GM23338 (cell line): ENCODE measurements at regions not wholly inside any gene's neighbourhood (a gene's known extent, or its start where the extent isn't known, plus 50 kb on each side); places are given as distances from the start of the nearest gene placed in this dataset.

ENCODE experiments used
- ATAC-seq: fragments of 200-7000 bp; cut with Tn5 transposase; 3 replicates; pipeline ENCODE4 v1.9.1; 2020
- DNase-seq: peaks from one replicate; pipeline ENCODE4 v3.0.0-alpha.2; 2015; ENCODE audit warnings: low spot score
- H2AFZ ChIP-seq: fragments of 200-600 bp; sonication (generic); 2 replicates; pipeline ENCODE4 v1.8.0; 2016; ENCODE audit warnings: antibody characterized with exemption, mild to moderate bottlenecking, moderate library complexity
- H3F3A ChIP-seq: fragments of 200-600 bp; sonication (generic); replicated peaks from 2 replicates; pipeline ENCODE4 v1.8.0; 2017; ENCODE audit warnings: antibody characterized with exemption, mixed run types, low read depth
- H3K27ac ChIP-seq: fragments of 200-600 bp; sonication (generic); 2 replicates; pipeline ENCODE4 v1.6.1; 2016; ENCODE audit warnings: low read depth
- H3K27me3 ChIP-seq: fragments of 200-600 bp; sonication (generic); 2 replicates; pipeline ENCODE4 v1.8.0; 2016; ENCODE audit warnings: mild to moderate bottlenecking, mixed run types, moderate library complexity; ENCODE audit not compliant: insufficient read depth
- H3K36me3 ChIP-seq: fragments of 200-600 bp; sonication (generic); 2 replicates; pipeline ENCODE4 v1.8.0; 2016; ENCODE audit warnings: mild to moderate bottlenecking; ENCODE audit not compliant: insufficient read depth
- H3K4me1 ChIP-seq: fragments of 200-600 bp; sonication (generic); 2 replicates; pipeline ENCODE4 v1.8.0; 2016; ENCODE audit warnings: mild to moderate bottlenecking, moderate library complexity; ENCODE audit not compliant: insufficient read depth
- H3K4me2 ChIP-seq: fragments of 200-600 bp; sonication (generic); 2 replicates; pipeline ENCODE4 v1.7.1; 2017; ENCODE audit warnings: mixed run types
- H3K4me3 ChIP-seq: fragments of 200-600 bp; sonication (generic); 2 replicates; pipeline ENCODE4 v1.6.1; 2016; ENCODE audit warnings: mixed run types
- H3K79me2 ChIP-seq: fragments of 200-600 bp; sonication (generic); replicated peaks from 2 replicates; pipeline ENCODE4 v1.8.0; 2017; ENCODE audit warnings: mild to moderate bottlenecking; ENCODE audit not compliant: insufficient read depth
- H3K9me2 ChIP-seq: fragments of 200-600 bp; sonication (generic); 2 replicates; pipeline ENCODE4 v1.8.0; 2017; ENCODE audit not compliant: insufficient read depth
- H4K20me1 ChIP-seq: fragments of 200-600 bp; sonication (generic); replicated peaks from 2 replicates; pipeline ENCODE4 v1.8.0; 2017; ENCODE audit warnings: mild to moderate bottlenecking; ENCODE audit not compliant: insufficient read depth
- H3K27ac Mint-ChIP-seq: 2 replicates; pipeline ENCODE4 v1.8.0; 2020; ENCODE audit warnings: inconsistent platforms, mild to moderate bottlenecking, moderate library complexity, mixed read lengths
- H3K27me3 Mint-ChIP-seq: 3 replicates; pipeline ENCODE4 v1.8.0; 2022; ENCODE audit warnings: low read depth, mild to moderate bottlenecking, moderate library complexity, mixed read lengths, inconsistent platforms; ENCODE audit not compliant: insufficient read depth, poor library complexity
- H3K36me3 Mint-ChIP-seq: 3 replicates; pipeline ENCODE4 v1.8.0; 2021; ENCODE audit warnings: low read depth, mild to moderate bottlenecking, inconsistent platforms, moderate library complexity, mixed read lengths
- H3K4me1 Mint-ChIP-seq: 3 replicates; pipeline ENCODE4 v1.8.0; 2020; ENCODE audit warnings: mild to moderate bottlenecking, inconsistent platforms, mixed read lengths
- H3K4me3 Mint-ChIP-seq: 3 replicates; pipeline ENCODE4 v1.8.0; 2021; ENCODE audit warnings: moderate library complexity, mild to moderate bottlenecking, inconsistent platforms, mixed read lengths
- H3K9me3 Mint-ChIP-seq: 3 replicates; pipeline ENCODE4 v1.8.0; 2020; ENCODE audit warnings: moderate library complexity, mild to moderate bottlenecking, inconsistent platforms, mixed read lengths
- CREB1 ChIP-seq: fragments of 250-450 bp; sonication (Bioruptor Pico); IDR thresholded peaks from 2 replicates; pipeline ENCODE4 v1.5.0; 2020; ENCODE audit warnings: low read depth, mild to moderate bottlenecking, moderate library complexity
- EZH2 ChIP-seq: fragments of 200-600 bp; sonication (generic); IDR thresholded peaks from one replicate; pipeline ENCODE4 v1.8.0; 2017; ENCODE audit warnings: antibody characterized with exemption, mild to moderate bottlenecking, low read depth; ENCODE audit not compliant: unreplicated experiment
- EZH2phosphoT487 ChIP-seq: fragments of 200-600 bp; sonication (generic); IDR thresholded peaks from one replicate; pipeline ENCODE4 v1.8.1; 2018; ENCODE audit warnings: antibody characterized with exemption; ENCODE audit not compliant: unreplicated experiment
- JUNB ChIP-seq: IDR thresholded peaks from one replicate; pipeline ENCODE4 v1.6.1; 2016; ENCODE audit warnings: antibody characterized with exemption; ENCODE audit not compliant: unreplicated experiment
- NANOG ChIP-seq: IDR thresholded peaks from 2 replicates; pipeline ENCODE4 v1.6.1; 2016; ENCODE audit warnings: antibody characterized with exemption, borderline replicate concordance
- POLR2AphosphoS5 ChIP-seq: IDR thresholded peaks from 2 replicates; pipeline ENCODE4 v1.6.1; 2016; ENCODE audit warnings: antibody characterized with exemption, low read depth
- REST ChIP-seq: IDR thresholded peaks from one replicate; pipeline ENCODE4 v1.6.1; 2018; ENCODE audit warnings: antibody characterized with exemption; ENCODE audit not compliant: unreplicated experiment
- ZNF114 ChIP-seq: fragments of 250-450 bp; sonication (Bioruptor Pico); IDR thresholded peaks from 2 replicates; pipeline ENCODE4 v1.5.0; 2020; ENCODE audit warnings: mild to moderate bottlenecking, moderate library complexity
- ZNF331 ChIP-seq: fragments of 250-450 bp; sonication (Bioruptor Pico); IDR thresholded peaks from 2 replicates; pipeline ENCODE4 v1.5.0; 2020; ENCODE audit warnings: low read depth, mild to moderate bottlenecking, moderate library complexity
- TF ChIP-seq, protein P1 (sequence below): IDR thresholded peaks from 2 replicates; pipeline ENCODE4 v1.6.1; 2016; ENCODE audit warnings: antibody characterized with exemption
- TF ChIP-seq, protein P2 (sequence below), 2 experiments: fragments of 200-600 bp in 1 of 2; sonication (generic) in 1 of 2; conservative IDR thresholded peaks; 2 replicates each; pipeline versions ENCODE4 v1.5.1 to v1.6.1; 2016 to 2017; ENCODE audit warnings: antibody characterized with exemption in 2 of 2, low read depth in 2 of 2, mild to moderate bottlenecking in 2 of 2, moderate library complexity in 1 of 2

- Histone ChIP-seq H3K79me2 (peaks cover 25% of the 10 kb centered on the region), H2AFZ (peak overlapping the region; percentile 87), H3K9me2 (no peaks in the 10 kb centered on the region), H3K4me2 (peak overlapping the region; percentile 83), H3K4me3 (peak overlapping the region; percentile 52), H3F3A (no peaks in the 10 kb centered on the region), H4K20me1 (no peaks in the 10 kb centered on the region; the same call in 1 of the 2 replicates), H3K27ac (peak overlapping the region; percentile 43; the same call in 1 of the 2 replicates), H3K36me3 (no peaks in the 10 kb centered on the region), H3K4me1 (peaks cover 28% of the 10 kb centered on the region), H3K27me3 (peaks cover 26% of the 10 kb centered on the region)
- Mint-ChIP-seq H3K4me3 (peak overlapping the region; percentile 69), H3K27ac (no peak overlapping the region; the same call in 1 of the 2 replicates), H3K4me1 (peaks cover 29% of the 10 kb centered on the region), H3K9me3 (peaks cover 24% of the 10 kb centered on the region), H3K27me3 (peaks cover 35% of the 10 kb centered on the region), H3K36me3 (peaks cover 15% of the 10 kb centered on the region; the same call in 1 of the 3 replicates)
- peak; percentile 96 for DNase-seq
- ATAC-seq: peak; percentile 93
- TF ChIP-seq EZH2 (no peak), REST (no peak), JUNB (no peak), NANOG (no peak), EZH2phosphoT487 (no peak), ZNF114 (CRISPR knock-in tag) (no peak), ZNF331 (CRISPR knock-in tag) (no peak), CREB1 (CRISPR knock-in tag) (peak; percentile 66), POLR2AphosphoS5 (peak; percentile 86)
- TF ChIP-seq, protein P1, sequence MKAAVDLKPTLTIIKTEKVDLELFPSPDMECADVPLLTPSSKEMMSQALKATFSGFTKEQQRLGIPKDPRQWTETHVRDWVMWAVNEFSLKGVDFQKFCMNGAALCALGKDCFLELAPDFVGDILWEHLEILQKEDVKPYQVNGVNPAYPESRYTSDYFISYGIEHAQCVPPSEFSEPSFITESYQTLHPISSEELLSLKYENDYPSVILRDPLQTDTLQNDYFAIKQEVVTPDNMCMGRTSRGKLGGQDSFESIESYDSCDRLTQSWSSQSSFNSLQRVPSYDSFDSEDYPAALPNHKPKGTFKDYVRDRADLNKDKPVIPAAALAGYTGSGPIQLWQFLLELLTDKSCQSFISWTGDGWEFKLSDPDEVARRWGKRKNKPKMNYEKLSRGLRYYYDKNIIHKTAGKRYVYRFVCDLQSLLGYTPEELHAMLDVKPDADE: no peak
- TF ChIP-seq, protein P2, sequence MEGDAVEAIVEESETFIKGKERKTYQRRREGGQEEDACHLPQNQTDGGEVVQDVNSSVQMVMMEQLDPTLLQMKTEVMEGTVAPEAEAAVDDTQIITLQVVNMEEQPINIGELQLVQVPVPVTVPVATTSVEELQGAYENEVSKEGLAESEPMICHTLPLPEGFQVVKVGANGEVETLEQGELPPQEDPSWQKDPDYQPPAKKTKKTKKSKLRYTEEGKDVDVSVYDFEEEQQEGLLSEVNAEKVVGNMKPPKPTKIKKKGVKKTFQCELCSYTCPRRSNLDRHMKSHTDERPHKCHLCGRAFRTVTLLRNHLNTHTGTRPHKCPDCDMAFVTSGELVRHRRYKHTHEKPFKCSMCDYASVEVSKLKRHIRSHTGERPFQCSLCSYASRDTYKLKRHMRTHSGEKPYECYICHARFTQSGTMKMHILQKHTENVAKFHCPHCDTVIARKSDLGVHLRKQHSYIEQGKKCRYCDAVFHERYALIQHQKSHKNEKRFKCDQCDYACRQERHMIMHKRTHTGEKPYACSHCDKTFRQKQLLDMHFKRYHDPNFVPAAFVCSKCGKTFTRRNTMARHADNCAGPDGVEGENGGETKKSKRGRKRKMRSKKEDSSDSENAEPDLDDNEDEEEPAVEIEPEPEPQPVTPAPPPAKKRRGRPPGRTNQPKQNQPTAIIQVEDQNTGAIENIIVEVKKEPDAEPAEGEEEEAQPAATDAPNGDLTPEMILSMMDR (conservative IDR thresholded peaks at IDR 0.05; ENCODE audit: low read depth in 2 of 2): no peak
These were observed 49.6 kb upstream of the PAIP2B start for GRCh38 chr2:71276311-71277146.
